ENCODE measurements at regions not wholly inside any gene's neighbourhood (a gene's known extent, or its start where the extent isn't known, plus 50 kb on each side); places are given as distances from the start of the nearest gene placed in this dataset.

DNA sequence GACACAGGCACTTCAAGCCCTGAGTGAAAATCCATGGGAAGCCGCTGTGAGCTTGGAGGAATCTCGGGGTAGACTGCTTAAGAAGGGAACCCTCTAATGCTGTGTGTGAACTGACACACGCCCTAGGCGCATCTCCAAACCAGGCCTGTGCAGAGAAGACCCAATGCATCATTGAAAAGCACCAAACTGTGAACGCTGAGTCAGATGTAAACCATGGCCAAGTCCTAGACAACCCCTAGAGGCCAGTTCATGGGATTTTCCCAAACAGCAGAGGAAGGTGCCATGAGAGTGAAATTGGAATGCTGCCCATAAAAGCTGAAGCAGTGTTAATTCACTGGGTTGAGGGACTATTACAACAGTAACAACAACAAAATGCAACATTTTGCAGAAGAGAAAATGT lies 296.5 kb downstream of the SMOC2 start:
- TF ChIP-seq ZNF274 (IDR thresholded peaks at IDR 0.05; ENCODE audit: low read depth, low read length): no peak
- TF ChIP-seq SUZ12 (IDR thresholded peaks at IDR 0.05; ENCODE audit: extremely low read depth, insufficient read depth, insufficient read length): no peak
- no peak for TF ChIP-seq YY1 (IDR thresholded peaks at IDR 0.05; ENCODE audit: insufficient read depth, insufficient read length)
